HG03060 (cell line): ENCODE measurements at regions not wholly inside any gene's neighbourhood (a gene's known extent, or its start where the extent isn't known, plus 50 kb on each side); places are given as distances from the start of the nearest gene placed in this dataset.

Source experiments
- ATAC-seq: cut with Tn5 transposase; IDR thresholded peaks from one replicate; pipeline ENCODE4 v1.9.1; 2021; ENCODE audit warnings: low read depth, moderate number of reproducible peaks; ENCODE audit not compliant: unreplicated experiment

DNA sequence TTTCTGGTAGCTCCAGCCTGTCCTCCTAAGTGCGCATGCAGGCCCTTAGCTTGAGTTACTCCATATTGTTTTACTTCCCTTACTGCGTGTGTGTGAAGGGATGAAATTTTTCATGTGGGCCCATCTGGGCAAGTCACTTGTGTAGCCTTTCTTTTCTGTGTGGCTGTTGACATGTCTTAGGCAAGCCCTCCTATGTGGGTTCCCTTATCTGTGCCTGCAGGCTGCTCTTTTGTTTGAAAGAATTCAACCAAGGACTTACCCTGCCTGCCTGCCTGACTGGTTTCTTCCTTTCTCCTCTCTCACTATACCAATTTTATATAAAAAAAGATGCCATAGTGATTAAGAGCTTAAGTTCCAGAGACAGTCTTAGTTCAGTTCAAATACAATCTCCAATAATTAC lies 249.3 kb downstream of the ATG4C start:
- ATAC-seq = no peak

DNA sequence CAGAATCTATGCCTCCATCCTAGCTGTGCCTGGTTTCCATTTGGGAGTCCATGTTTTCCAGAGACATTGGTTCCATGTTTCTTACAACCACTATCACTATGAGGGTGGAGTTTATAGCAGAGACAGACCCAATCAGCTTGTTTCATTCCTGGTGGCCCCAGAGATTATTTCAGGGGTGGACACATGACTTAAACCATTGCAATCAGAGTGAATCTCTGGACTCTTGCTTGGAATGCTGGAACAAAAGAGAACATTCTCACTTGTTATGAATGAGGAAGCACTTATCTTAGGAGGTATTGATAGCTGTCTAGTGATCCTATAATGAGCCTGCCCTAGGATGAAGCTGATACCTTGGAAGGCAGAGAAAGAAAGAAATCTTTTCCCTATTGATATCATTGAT lies 250.3 kb downstream of the ATG4C start:
- no peak for ATAC-seq

DNA sequence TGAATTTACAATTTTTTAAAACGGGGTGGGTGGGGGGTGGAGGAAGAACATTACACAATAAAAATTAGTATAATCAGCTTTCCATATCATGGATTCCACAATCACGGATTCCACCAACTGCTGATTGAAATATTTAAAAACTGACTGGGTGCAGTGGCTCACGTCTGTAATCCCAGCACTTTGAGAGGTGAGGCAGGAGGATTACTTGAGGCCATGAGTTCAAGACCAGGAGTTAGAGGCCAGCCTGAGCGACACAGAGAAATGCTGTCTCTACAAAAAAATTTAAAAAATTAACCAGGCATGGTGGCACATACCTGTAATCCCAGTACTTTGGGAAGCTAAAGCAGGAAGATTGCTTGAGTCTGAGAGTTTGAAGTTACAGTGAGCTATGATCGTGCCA lies 254.7 kb downstream of the ATG4C start:
- ATAC-seq = no peak

DNA sequence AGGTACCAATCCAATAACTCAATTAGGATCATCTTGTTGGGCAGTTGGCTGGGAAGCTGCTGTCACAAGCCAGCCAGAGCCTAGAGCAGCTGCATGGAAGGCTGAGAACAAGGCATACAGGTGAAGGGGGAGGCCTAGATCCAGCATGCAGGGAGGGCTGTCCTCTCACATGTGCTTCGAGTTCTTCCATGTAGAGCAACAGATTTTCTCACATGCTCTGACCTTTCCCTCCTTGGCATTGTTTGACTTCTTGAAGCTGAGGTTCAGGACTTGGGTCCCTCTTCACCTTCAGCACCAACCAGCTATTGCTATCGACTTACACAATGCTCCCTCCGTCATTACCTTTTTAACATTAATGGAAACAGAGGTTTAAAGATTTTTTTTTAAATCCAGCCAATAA lies 257.7 kb downstream of the ATG4C start:
- ATAC-seq = no peak

DNA sequence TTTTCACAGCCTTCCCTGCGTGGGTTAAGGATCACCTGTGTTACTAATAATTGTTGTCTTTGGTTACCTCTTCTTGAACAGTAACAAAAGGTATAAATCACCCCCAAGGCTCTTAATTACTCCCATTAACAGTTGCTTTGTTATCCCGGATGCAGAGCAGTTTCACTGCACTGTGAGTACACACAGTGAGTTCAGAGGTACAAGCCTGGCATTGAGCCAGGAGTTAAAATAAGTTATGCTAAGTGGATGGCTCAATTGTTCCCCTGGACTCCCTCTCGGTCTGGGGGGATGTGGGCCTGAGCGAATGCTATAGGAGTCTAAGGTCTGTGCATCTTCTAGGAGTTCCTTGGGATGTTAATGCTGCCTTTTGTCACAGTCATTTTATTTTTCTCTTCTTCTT lies 258.3 kb downstream of the ATG4C start:
- ATAC-seq = no peak

DNA sequence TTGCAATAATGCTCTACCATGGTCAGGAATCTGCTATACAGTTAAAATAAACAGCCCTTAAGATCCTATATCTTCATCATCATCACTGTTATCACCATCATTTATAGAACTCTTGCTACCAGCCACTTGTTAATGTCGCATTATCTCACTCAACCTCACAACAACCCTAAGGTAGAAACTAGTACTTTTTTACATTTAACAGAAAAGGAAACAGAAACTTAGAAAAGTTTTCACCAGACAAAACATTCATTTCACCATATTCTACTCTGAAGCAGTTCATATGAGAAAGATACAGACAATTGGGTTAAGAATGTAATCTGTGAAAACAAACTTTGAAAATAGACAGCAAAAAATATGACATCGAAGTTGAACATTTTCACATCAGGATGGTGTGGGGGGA lies 262.6 kb downstream of the ATG4C start:
- no peak for ATAC-seq

DNA sequence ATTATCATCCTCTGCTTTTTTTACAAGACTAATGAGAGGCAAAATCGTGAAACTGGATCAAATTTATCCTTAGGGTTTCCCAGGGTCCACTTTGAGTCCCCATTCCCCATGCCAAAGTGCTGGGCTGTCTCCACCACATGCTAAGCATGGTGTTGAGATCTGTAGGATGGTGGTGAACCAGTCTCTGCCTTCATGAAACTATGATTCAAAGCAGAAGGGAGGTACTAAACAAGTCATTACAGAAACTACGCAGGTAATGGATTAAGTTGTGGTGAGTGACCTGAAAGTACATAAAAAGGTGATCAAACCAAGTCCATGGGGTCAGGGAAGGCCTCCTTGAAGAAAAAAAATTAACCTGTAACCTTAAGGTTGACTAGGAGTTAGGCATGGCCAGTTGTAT lies 265.2 kb downstream of the ATG4C start:
- no peak for ATAC-seq

DNA sequence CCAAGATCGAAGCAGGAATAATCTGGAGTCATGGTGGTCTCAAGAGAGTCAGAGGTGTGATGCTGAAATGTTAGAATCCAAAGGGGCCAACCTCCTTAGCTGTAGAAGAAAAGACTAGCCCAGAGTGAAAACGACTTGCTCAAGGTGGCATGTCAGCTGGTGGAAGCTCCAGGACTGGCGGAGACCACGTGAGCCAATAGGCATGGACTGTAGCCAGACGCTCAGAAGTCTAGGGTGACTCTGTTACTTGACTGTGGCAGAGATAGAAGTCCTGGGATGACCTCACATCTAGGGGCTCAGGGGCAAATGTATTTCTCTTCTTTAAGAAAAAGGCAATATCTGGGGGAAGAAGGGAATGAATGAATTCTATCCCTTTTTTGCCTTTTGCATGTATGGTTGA lies 267.4 kb downstream of the ATG4C start:
- ATAC-seq = no peak

DNA sequence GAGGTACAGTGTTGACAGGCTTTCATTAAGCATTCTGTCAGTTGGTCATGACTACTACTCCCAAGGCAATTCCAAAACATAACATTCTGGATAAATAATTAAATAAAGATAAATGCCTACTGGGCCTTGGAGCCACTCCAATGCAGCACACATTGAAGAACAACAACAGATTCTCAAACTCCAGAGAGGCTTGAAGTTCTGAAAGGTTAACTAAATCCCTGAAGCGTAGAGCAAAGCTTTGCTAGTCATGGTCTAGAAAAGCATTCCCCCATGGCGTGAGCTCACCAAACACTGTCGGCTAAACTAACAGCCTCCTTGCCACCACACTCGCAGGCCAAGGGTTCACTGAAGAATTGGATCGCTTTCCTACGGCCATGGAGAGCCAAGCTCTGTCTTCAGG lies 268.0 kb downstream of the ATG4C start:
- ATAC-seq = no peak

DNA sequence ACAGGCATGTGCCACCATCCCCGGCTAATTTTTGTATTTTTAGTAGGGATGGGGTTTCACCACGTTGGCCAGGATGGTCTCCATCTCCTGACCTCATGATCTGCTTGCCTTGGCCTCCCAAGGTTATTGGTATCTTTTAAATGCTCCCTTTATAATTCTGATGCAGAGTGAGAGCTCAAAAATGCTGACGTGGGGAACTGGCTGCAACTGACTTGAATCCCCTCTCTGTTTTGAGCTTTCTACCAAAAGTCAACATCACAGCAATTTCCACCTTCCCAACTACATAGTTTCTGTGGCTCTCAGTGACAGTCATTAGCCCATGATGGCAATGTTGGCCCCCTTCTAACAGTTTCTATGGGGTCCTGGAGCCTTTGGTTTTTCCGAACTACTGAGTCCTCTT lies 268.2 kb upstream of the FOXD3 start:
- no peak for ATAC-seq

DNA sequence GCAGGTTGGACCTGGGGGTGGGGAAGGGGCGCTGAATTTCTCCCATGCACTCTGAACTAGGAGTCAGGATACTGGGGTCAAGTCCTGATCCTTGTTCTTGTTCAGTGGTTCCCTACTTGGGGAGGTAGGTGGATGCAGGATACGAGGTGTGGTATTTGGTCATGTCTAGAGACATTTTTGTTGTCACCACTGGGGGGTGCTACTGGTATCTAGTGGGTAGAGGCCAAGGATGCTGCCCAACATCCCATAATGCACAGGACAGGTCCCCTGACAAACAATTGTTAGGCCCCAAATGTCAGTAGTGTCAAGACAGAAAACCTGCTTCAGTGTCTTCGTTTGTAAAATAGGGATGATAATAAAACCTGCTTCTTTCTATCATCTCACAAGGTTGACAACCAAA lies 259.0 kb upstream of the FOXD3 start:
- ATAC-seq = no peak

DNA sequence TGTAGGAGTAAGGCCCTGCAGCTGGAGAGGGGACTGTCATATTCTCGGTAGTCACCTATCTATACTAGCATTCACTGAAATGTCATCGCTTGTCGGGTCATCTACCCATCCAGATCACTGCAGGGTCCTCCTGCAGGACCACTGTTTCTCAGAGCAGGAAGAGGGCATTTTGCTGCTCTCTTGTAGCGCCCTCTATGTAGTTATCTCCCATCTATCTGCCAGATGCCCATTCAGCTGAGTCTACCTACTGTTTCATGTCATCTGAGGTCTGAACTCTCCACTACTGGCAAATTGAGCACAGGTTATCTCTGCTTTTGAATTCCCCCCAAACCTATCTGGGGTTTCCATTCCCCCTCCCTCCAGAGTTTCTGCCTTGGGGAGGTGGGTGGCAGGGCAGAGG lies 258.2 kb upstream of the FOXD3 start:
- no peak for ATAC-seq

DNA sequence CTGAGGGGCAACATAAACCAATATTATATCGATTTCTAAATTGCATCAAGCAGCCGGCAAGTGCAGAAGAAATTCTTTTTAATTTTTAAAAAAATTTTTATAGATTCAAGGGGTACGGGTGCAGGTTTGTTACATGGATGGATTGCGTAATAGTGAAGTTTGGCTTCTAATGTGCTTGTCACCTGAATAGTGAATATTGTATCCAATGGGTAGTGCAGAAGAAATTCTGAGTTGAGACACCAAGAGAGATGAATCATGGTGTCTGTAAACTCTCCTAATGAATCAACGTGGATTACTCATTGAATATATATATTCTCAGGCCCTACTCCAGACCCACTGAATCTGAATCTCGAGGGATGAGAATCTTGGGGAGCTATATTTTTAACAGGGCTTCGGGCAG lies 253.7 kb upstream of the FOXD3 start:
- no peak for ATAC-seq

DNA sequence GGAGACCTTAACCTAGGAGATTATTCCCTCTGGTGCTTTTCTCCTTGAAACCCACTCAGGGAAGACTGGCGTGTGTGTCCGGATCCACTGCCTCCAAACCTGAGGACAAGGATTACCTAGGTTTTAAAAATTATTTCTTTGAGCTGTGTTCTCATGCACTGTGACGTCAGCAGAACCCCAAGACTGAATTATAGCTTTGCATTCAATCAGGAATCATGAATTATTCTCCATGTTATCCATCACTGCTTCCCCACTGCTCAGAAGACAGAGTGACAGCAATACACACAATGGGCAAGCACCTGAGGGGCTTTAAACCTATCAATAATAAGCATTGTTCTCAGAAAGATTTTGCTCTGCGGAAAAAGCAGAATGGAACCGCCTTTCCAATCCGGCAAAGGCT lies 253.2 kb upstream of the FOXD3 start:
- no peak for ATAC-seq

DNA sequence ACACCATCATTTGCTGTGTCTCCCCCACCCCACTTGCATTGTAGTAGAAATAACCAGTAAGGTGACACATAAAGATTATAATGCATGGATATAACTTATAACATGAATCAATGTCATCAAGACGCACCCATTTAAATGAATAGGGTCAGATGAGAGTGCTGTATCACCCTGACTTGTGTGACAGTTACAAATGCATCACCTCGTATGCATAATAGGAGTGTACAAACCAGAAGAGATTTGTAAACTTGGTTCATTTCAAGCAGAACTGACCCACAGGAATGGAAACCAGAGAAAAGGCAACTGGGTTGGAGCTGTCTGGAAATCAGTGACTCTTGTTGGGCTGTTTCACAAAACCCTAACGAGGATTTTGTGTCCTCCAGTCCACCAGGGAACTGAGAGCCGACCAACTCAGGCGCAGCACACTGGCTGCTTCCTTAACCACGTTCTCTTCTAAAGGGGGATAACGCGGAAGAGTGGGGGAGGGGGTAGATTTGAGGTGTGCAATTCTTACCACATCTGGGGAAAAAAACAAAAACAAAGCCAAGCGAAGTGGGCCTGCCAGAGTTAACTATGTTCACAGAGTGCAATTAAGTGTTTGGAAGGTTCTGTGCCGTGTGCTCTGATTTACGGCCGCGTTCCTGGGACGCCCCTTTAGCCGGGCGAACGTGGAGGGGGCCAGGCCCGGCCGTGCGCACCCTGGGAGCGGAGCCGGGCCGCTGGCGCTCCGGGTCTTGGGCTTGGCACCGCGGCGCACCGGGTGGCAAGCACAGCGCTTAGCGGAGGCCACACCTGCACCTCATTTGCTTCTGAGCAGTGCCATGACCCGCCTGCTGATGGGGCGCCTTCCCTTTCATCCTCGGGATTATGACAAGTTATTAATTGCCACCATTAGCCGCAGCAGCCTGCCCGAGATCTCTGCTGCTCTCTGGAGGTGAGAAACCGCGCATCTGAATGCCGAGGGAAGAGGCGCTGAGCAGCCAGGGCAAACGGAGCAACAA lies 248.8 kb upstream of the FOXD3 start:
- ATAC-seq = no peak

DNA sequence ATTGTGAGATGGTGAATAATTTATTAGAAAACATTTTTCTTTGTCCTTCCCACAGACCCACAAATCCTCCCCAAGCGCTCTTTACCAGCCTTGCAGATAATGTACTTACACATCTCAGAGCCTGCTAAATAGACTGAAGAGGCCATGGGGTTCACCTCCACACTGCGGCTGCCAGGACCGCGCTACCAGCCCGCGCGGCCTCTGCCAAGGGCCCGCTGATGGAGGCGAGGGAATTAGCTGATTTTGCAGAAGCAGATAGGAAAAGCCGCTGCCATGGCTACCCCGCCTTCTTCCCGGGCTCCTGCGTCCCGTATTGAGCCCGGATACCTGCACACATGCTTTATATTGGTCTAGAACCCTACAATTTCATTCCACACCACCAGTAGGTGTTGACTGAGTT lies 248.0 kb upstream of the FOXD3 start:
- no peak for ATAC-seq

DNA sequence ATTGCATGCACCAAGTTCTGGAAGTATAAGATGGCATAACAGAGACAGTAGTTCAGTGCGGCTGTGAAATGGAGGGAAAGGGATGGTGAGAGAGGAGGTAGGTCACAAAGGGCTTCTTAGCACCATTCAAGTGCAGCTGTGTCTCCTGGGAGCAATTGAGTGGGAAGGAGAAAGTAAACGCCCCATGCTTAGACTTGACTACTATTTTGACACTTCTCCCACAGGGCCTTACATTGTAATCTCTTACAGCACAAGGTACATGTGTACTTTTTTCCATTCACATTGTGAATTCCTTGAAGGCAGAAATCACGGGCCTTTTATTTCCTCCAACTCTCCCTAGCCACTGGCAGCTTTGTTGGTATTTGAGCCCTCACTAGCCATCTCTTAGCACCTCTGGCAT lies 239.6 kb upstream of the FOXD3 start:
- ATAC-seq = no peak

DNA sequence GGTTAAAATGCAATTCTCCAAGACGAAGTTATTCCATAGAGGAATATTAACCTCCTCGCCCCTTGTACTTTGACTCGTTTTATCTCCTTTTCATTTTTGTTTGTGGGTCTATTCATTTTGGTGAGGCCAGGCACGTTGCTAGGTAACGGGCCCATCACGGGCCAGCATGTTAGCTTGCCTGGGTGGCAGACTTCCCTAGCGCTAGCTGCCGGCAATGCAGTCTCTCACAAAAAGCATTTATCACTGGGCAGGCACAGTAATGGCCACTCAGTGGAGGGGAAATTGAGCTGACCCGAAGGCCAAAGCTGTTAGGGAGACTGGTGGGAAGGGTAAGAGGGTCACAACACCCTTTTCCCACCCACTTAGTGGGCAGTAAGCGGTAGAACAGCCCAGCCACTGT lies 234.4 kb upstream of the FOXD3 start:
- no peak for ATAC-seq

DNA sequence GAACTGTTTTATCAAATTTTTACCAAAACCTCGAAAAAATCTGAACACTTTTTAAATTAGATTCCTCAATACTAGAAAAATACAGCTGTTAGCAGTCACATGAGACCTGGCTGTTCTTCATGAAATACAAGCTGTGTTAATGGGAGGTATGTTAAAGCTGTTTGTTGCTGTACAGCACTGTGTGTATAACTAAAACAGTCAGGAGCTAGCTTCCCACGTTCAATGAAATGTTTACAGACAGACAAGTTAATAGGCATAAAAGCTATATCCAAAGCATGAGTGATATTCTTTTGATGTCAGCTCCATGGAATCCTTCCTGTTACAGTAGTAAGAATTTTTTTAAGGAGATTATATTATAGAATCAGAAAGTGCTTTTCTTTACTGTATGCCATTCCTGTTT lies 223.2 kb upstream of the FOXD3 start:
- ATAC-seq = no peak

DNA sequence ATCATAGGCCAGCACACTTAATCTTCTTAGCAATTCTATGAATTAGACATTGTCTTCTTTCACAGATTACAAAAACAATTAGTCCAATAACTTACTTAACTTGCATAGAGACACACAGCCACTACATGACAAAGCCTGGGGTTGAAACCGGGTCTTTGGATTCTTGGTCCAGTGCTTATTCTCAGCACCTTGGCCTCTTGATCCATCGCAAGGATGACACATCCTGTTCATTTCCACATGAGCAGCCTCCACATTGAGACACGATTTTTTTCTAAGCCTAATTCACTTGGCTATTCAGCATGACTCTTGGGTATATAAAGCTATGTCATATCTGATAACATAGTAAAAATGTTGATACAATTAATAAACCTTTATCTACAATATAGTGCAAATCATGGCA lies 221.0 kb upstream of the FOXD3 start:
- no peak for ATAC-seq

DNA sequence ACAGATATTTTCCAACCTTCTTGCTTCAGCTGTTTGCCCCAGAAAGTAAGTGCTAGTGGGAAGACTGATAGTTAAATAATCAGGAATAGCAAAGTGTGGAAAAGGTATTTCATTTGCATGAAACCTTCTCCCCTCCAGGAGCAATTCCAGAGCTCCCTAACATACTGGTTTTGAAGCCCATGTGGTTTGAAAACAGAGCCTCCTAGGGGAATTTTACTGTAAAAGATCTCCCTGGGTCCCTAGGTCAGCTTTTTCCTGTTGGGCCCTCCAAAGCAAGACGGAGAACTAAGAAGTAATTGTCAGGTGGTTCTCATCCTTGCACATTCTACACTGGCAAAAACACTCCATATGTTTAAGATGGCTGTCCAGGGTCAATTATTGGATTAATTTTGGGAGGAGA lies 218.7 kb upstream of the FOXD3 start:
- ATAC-seq = no peak

DNA sequence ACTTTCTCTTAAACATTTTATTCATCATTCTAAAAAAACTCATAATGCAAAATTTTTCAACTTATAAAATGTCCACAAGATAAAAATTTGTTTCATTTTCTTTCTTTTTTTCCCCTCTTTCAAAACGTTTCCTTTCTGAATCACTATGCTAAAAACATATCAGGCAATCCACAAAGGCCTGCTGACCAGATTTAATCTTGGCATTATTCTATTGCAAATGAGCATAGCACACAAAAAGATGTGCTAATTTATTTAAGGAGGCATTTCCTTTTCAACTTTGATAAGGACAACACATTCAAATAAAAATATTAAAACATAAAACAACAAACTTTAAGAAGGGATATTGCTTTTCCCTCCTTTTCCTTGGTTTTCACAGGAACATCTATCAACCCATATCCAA lies 215.3 kb upstream of the FOXD3 start:
- ATAC-seq = no peak

DNA sequence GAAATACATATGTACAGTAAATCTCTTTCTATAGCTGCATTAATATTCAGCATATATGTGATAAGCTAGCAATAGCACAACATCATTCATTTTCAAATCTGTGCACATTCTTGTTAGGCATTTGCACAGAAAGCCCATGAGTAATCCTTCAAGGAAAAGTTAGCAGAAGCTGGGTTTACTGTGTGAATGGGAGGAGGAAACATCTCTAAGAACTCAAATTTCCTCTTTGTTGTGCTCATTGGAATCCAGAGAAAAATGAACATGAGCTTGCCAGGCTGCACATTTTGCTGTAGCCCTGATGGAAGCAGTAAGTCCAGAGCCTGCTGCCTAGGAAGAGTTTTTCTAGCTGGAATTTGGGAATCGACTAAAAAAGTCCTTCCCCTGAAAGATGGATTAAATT lies 214.2 kb upstream of the FOXD3 start:
- no peak for ATAC-seq
